Tibial nerve (tissue), 4 donors: ENCODE measurements at regions not wholly inside any gene's neighbourhood (a gene's known extent, or its start where the extent isn't known, plus 50 kb on each side); places are given as distances from the start of the nearest gene placed in this dataset.

ENCODE experiments used
- DNase-seq, 2 donors: peaks; one replicate each; pipeline ENCODE4 v3.0.0-alpha.2; 2019; ENCODE audit warnings: low spot score in 2 of 2
- H3K27ac ChIP-seq, 4 donors: fragments of 200-600 bp; sonication (generic) in 3 of 4; one replicate each; pipeline ENCODE4 v1.5.1; 2017 to 2019; ENCODE audit warnings: mild to moderate bottlenecking in 1 of 4
- H3K27me3 ChIP-seq, 2 donors: fragments of 200-600 bp; sonication (generic) in 1 of 2; one replicate each; pipeline versions ENCODE4 v1.5.1 to v1.6.0; 2017 to 2019
- H3K36me3 ChIP-seq, 3 donors: fragments of 200-600 bp; sonication (generic); one replicate each; pipeline ENCODE4 v1.5.1; 2018 to 2019
- H3K4me1 ChIP-seq, 4 donors: fragments of 200-600 bp; sonication (generic) in 3 of 4; one replicate each; pipeline ENCODE4 v1.5.1; 2017 to 2019
- H3K4me3 ChIP-seq, 4 donors: fragments of 200-600 bp; sonication (generic) in 3 of 4; one replicate each; pipeline ENCODE4 v1.5.1; 2017 to 2019; ENCODE audit warnings: mild to moderate bottlenecking in 1 of 4, moderate library complexity in 1 of 4
- H3K9me3 ChIP-seq, 4 donors: fragments of 200-600 bp; sonication (generic) in 3 of 4; one replicate each; pipeline ENCODE4 v1.5.1; 2017 to 2019
- CTCF ChIP-seq, 5 experiments: fragments of 200-600 bp in 3 of 5; fragments of 450-650 bp in 2 of 5; sonication (generic) in 3 of 5; IDR thresholded peaks; one replicate each; pipeline ENCODE4 v1.5.1; 2016 to 2019; ENCODE audit warnings: antibody characterized with exemption in 5 of 5, mild to moderate bottlenecking in 3 of 5, moderate library complexity in 2 of 5
- EP300 ChIP-seq, 2 donors: sonication (generic); formaldehyde crosslinking; IDR thresholded peaks; one replicate each; pipeline ENCODE4 v1.6.1; 2017; ENCODE audit warnings: antibody characterized with exemption in 2 of 2, mild to moderate bottlenecking in 1 of 2
- POLR2A ChIP-seq, 2 donors: fragments of 450-650 bp; IDR thresholded peaks; one replicate each; pipeline ENCODE4 v1.6.1; 2017; ENCODE audit warnings: antibody characterized with exemption in 2 of 2, mild to moderate bottlenecking in 2 of 2, moderate library complexity in 2 of 2
- WGBS, 2 donors: methylation state at CpG; one replicate each; pipeline ENCODE4 v1.1.5; 2018; 5-methylcytosine and 5-hydroxymethylcytosine counted together

- WGBS, 2 donors, result 80 to 87% methylated on average over 4 of the region's 4 CpGs
- Histone ChIP-seq H3K4me1 (no peaks in the 10 kb centered on the region), H3K27ac (no peak overlapping the region), H3K27me3 (no peaks in the 10 kb centered on the region), H3K4me3 (no peak overlapping the region), H3K9me3 (no peaks in the 10 kb centered on the region), H3K36me3 (no peaks in the 10 kb centered on the region)
- TF ChIP-seq CTCF (IDR thresholded peaks at IDR 0.05) (no peak), EP300 (IDR thresholded peaks at IDR 0.05) (no peak), POLR2A (IDR thresholded peaks at IDR 0.05) (no peak)
- DNase-seq, result no peak
Measured at GRCh38 chr4:117626664-117627063, 407.6 kb upstream of the NDST3 start.

GRCh38 chr4:117634716-117635115 is 399.6 kb upstream of the NDST3 start:
- Histone ChIP-seq H3K36me3 (no peaks in the 10 kb centered on the region), H3K4me3 (no peak overlapping the region), H3K27me3 (no peaks in the 10 kb centered on the region), H3K4me1 (no peaks in the 10 kb centered on the region), H3K27ac (no peak overlapping the region), H3K9me3 (no peaks in the 10 kb centered on the region)
- 84 to 87% methylated on average over 1 of the region's 1 CpG for WGBS, 2 donors
- DNase-seq, result no peak
- no peak for TF ChIP-seq CTCF (IDR thresholded peaks at IDR 0.05)
- TF ChIP-seq POLR2A (IDR thresholded peaks at IDR 0.05), result no peak
- no peak for TF ChIP-seq EP300 (IDR thresholded peaks at IDR 0.05)

GRCh38 chr4:117637347-117637746 is 396.9 kb upstream of the NDST3 start:
- H3K36me3 ChIP-seq, result no peaks in the 10 kb centered on the region
- DNase-seq, result no peak
- H3K4me3 ChIP-seq, result no peak overlapping the region
- no peaks in the 10 kb centered on the region for H3K27me3 ChIP-seq
- no peak for TF ChIP-seq CTCF (IDR thresholded peaks at IDR 0.05)
- no peak for TF ChIP-seq EP300 (IDR thresholded peaks at IDR 0.05)
- no peak for TF ChIP-seq POLR2A (IDR thresholded peaks at IDR 0.05)
- H3K4me1 ChIP-seq, result no peaks in the 10 kb centered on the region
- no peaks in the 10 kb centered on the region for H3K9me3 ChIP-seq
- 87 to 93% methylated on average over 1 of the region's 1 CpG for WGBS, 2 donors
- no peak overlapping the region for H3K27ac ChIP-seq

- peaks cover 0 to 3% (median 0%) of the 10 kb centered on the region in 4 donors for H3K9me3 ChIP-seq
- WGBS, 2 donors, result 0 to 24% methylated on average over 1 of the region's 1 CpG
- no peaks in the 10 kb centered on the region for H3K36me3 ChIP-seq
- no peak overlapping the region for H3K4me3 ChIP-seq
- no peak for TF ChIP-seq CTCF (IDR thresholded peaks at IDR 0.05)
- TF ChIP-seq POLR2A (IDR thresholded peaks at IDR 0.05), result no peak
- TF ChIP-seq EP300 (IDR thresholded peaks at IDR 0.05), result no peak
- H3K27ac ChIP-seq, result no peak overlapping the region
- DNase-seq, result no peak
- no peaks in the 10 kb centered on the region for H3K4me1 ChIP-seq
- no peaks in the 10 kb centered on the region for H3K27me3 ChIP-seq
Measured at GRCh38 chr4:117640836-117641235, 393.4 kb upstream of the NDST3 start.

- peaks cover 0 to 10% (median 0%) of the 10 kb centered on the region in 4 donors for H3K9me3 ChIP-seq
- no peaks in the 10 kb centered on the region for H3K27me3 ChIP-seq
- WGBS, 2 donors, result 84% methylated on average over 3 of the region's 3 CpGs
- H3K4me1 ChIP-seq, result no peaks in the 10 kb centered on the region
- no peak for DNase-seq
- no peak overlapping the region for H3K27ac ChIP-seq
- no peaks in the 10 kb centered on the region for H3K36me3 ChIP-seq
- H3K4me3 ChIP-seq, result no peak overlapping the region
- no peak for TF ChIP-seq EP300 (IDR thresholded peaks at IDR 0.05)
- no peak for TF ChIP-seq POLR2A (IDR thresholded peaks at IDR 0.05)
- TF ChIP-seq CTCF (IDR thresholded peaks at IDR 0.05), result no peak
Measured at GRCh38 chr4:117641519-117641918, 392.8 kb upstream of the NDST3 start.
